OCI-LY7 (cell line): ENCODE measurements at regions not wholly inside any gene's neighbourhood (a gene's known extent, or its start where the extent isn't known, plus 50 kb on each side); places are given as distances from the start of the nearest gene placed in this dataset.
"Not testable (repeated sequence)": the region's sequence is repeated elsewhere in the genome, so short reads cannot be mapped to it uniquely, and the experiment has no call there.

Source experiments
- BruUV-seq: library from RNA; stranded (reverse); fragments of 400-500 nt; replicated peaks from 2 replicates; lab custom pipeline; 2021; lab: Mats Ljungman, UMichigan
- CTCF ChIA-PET: fragments of 300-600 bp; sonication (Branson Sonifier 250); formaldehyde crosslinking; loops from one replicate; lab custom pipeline; 2022; ENCODE audit warnings: antibody characterized with exemption; ENCODE audit not compliant: unreplicated experiment; lab: Charles Lee
- POLR2A ChIA-PET: fragments of 300-600 bp; sonication (Branson Sonifier 250); formaldehyde crosslinking; loops from one replicate; lab custom pipeline; 2022; ENCODE audit warnings: antibody characterized with exemption; lab: Charles Lee
- DNase-seq: peaks from one replicate; pipeline ENCODE4 v3.0.0-alpha.2; 2015; ENCODE audit warnings: low spot score
- H2AFZ ChIP-seq: fragments of 200-600 bp; sonication (generic), shearing (Covaris generic); 2 replicates; pipeline ENCODE4 v1.6.1; 2014; ENCODE audit warnings: mild to moderate bottlenecking, antibody characterized with exemption, low read length, moderate library complexity
- H3K27ac ChIP-seq: fragments of 200-600 bp; sonication (generic); 2 replicates; pipeline ENCODE4 v1.5.1; 2014; ENCODE audit warnings: mixed run types, low read depth, mild to moderate bottlenecking, moderate library complexity, low read length, inconsistent platforms; ENCODE audit not compliant: poor library complexity, severe bottlenecking
- H3K36me3 ChIP-seq: fragments of 200-600 bp; sonication (generic); 2 replicates; pipeline ENCODE4 v1.6.1; 2014; ENCODE audit warnings: mild to moderate bottlenecking, antibody characterized with exemption, low read length, moderate library complexity, mixed read lengths; ENCODE audit not compliant: insufficient read depth
- H3K4me1 ChIP-seq: fragments of 200-600 bp; sonication (generic); 2 replicates; pipeline ENCODE4 v1.5.1; 2014; ENCODE audit warnings: mild to moderate bottlenecking, low read length; ENCODE audit not compliant: insufficient read depth, poor library complexity, severe bottlenecking
- H3K4me2 ChIP-seq: fragments of 200-600 bp; sonication (generic); 2 replicates; pipeline ENCODE4 v1.6.1; 2014; ENCODE audit warnings: mild to moderate bottlenecking, low read length
- H3K4me3 ChIP-seq: fragments of 200-600 bp; sonication (generic); 2 replicates; pipeline ENCODE4 v1.5.1; 2014; ENCODE audit warnings: mild to moderate bottlenecking, low read depth, low read length; ENCODE audit not compliant: poor library complexity, severe bottlenecking
- H3K79me2 ChIP-seq: fragments of 200-600 bp; sonication (generic); 2 replicates; pipeline ENCODE4 v1.6.1; 2016; ENCODE audit warnings: low read depth, mild to moderate bottlenecking, low read length, moderate library complexity, mixed read lengths; ENCODE audit not compliant: insufficient read depth
- H3K9me2 ChIP-seq: fragments of 200-600 bp; sonication (generic); 2 replicates; pipeline ENCODE4 v1.6.1; 2016; ENCODE audit warnings: mild to moderate bottlenecking, low read length, mixed read lengths; ENCODE audit not compliant: insufficient read depth
- H3K9me3 ChIP-seq: fragments of 200-600 bp; sonication (generic); 2 replicates; pipeline ENCODE4 v1.6.1; 2014; ENCODE audit warnings: mild to moderate bottlenecking, mixed run types, low read length, mixed read lengths
- H4K20me1 ChIP-seq: fragments of 200-600 bp; sonication (generic); 2 replicates; pipeline ENCODE4 v1.6.1; 2014; ENCODE audit warnings: mild to moderate bottlenecking, antibody characterized with exemption, low read length, moderate library complexity, mixed read lengths; ENCODE audit not compliant: insufficient read depth
- CTCF ChIP-seq: fragments of 200-600 bp; sonication (generic); conservative IDR thresholded peaks from 2 replicates; pipeline ENCODE4 v1.5.1; 2014; ENCODE audit warnings: mild to moderate bottlenecking, antibody characterized with exemption, low read length, moderate library complexity, mixed read lengths
- EZH2phosphoT487 ChIP-seq: fragments of 200-600 bp; sonication (generic); IDR thresholded peaks from 2 replicates; pipeline ENCODE4 v1.6.1; 2018; ENCODE audit warnings: low read depth, borderline replicate concordance, mild to moderate bottlenecking, mixed run types, antibody characterized with exemption, low read length, moderate library complexity, mixed read lengths
- intact Hi-C: fragments of 100-400 bp; cut with micrococcal nuclease; formaldehyde crosslinking; loops from one replicate; pipeline ENCODE4 v1.10.0; 2022; ENCODE audit not compliant: unreplicated experiment

DNA sequence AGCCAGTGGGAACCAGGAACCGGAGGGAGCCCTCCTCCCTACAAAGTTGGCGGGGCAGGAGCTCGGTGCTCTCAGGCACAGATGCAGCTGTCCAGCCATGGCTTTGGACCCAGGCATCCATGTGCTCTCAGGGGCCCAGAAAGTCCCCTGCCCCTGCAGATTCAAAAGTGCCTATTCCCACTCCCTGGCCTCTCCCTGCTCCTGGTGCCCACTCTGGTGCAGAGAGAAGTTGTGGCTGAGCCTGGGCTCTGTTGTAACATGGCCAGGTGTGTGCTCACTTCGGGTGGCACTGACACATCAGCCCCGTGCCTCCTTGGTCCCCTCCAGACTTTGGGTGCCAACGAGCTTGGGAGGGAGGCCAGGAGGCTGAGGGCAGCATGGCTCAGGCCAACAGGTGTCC, 315.8 kb upstream of the KYNU start:
- H3K79me2 ChIP-seq = no peaks in the 10 kb centered on the region
- no peak overlapping the region for H3K4me2 ChIP-seq
- no peaks in the 10 kb centered on the region for H4K20me1 ChIP-seq
- no peak overlapping the region for H3K27ac ChIP-seq
- intact Hi-C loops = no loop called here
- CTCF ChIA-PET = no interaction called here
- POLR2A ChIA-PET = no interaction called here
- no TSS peak for BruUV-seq
- no peaks in the 10 kb centered on the region for H3K36me3 ChIP-seq
- TF ChIP-seq CTCF (no peak), EZH2phosphoT487 (no peak)
- H3K9me3 ChIP-seq = no peaks in the 10 kb centered on the region
- H2AFZ ChIP-seq = no peak overlapping the region
- no peaks in the 10 kb centered on the region for H3K4me1 ChIP-seq
- DNase-seq = no peak
- no peak overlapping the region for H3K4me3 ChIP-seq
- H3K9me2 ChIP-seq = no peaks in the 10 kb centered on the region

DNA sequence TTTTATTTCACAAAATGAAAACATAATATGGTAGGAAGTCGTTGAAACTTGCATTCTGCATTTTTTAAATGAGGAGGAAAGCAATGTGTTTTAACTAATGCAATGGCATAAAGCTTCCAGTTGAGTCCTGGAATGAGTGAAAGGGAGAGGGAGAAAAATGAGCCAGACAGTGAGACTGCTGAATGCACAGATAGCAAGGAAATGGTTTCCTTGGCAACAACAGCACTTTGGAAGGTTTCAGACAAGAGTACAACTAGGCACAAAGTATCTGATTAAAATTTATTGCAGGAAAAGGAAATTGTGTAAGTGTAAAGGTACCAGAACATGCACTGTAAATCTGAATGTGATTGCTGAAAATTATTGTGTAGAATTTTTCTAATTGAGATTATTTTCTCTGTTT, 320.1 kb upstream of the KYNU start:
- BruUV-seq = no TSS peak
- ChIA-PET POLR2A (no interaction called here), CTCF (no interaction called here)
- TF ChIP-seq EZH2phosphoT487 = no peak
- TF ChIP-seq CTCF = no peak
- no peak overlapping the region for H3K4me3 ChIP-seq
- no peaks in the 10 kb centered on the region for H3K9me2 ChIP-seq
- no peaks in the 10 kb centered on the region for H3K9me3 ChIP-seq
- intact Hi-C loops = no loop called here
- no peaks in the 10 kb centered on the region for H3K79me2 ChIP-seq
- H3K4me1 ChIP-seq = no peaks in the 10 kb centered on the region
- H3K4me2 ChIP-seq = no peak overlapping the region
- no peaks in the 10 kb centered on the region for H4K20me1 ChIP-seq
- H3K36me3 ChIP-seq = no peaks in the 10 kb centered on the region
- no peak for DNase-seq
- no peak overlapping the region for H2AFZ ChIP-seq
- H3K27ac ChIP-seq = no peak overlapping the region

DNA sequence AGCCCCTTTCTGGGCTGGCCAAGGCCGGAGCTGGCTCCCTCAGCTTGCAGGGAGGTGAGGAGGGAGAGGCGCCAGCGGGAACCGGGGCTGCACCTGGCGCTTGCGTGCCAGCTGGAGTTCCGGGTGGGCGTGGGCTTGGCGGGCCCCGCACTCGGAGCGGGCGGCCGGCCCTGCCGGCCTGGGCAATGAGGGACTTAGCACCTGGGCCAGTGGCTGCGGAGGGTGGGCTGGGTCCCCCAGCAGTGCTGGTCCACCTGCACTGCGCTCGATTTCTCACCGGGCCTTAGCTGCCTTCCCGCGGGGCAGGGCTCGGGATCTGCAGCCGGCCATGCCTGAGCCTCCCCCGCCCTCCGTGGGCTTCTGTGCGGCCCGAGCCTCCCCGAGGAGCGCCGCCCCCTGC, 331.5 kb upstream of the KYNU start:
- H3K9me3 ChIP-seq, intact Hi-C loops, H3K4me2 ChIP-seq, H3K4me3 ChIP-seq, H3K4me1 ChIP-seq, H3K27ac ChIP-seq, H4K20me1 ChIP-seq, DNase-seq, POLR2A ChIA-PET, H3K79me2 ChIP-seq, H3K36me3 ChIP-seq, CTCF ChIA-PET, BruUV-seq, H3K9me2 ChIP-seq, H2AFZ ChIP-seq: not testable (repeated sequence)
